Right lobe of liver (tissue), 4 donors: ENCODE measurements at regions not wholly inside any gene's neighbourhood (a gene's known extent, or its start where the extent isn't known, plus 50 kb on each side); places are given as distances from the start of the nearest gene placed in this dataset.

Experiments used
- CTCF ChIP-seq, 4 donors: fragments of 200-600 bp in 3 of 4; fragments of 450-650 bp in 1 of 4; IDR thresholded peaks; one replicate each; pipeline versions ENCODE4 v1.5.1 to v1.8.0; 2016 to 2022; ENCODE audit warnings: antibody characterized with exemption in 4 of 4, mild to moderate bottlenecking in 2 of 4
- POLR2A ChIP-seq: fragments of 450-650 bp; IDR thresholded peaks from one replicate; pipeline ENCODE4 v1.6.1; 2017; ENCODE audit warnings: antibody characterized with exemption, mild to moderate bottlenecking
- donor health status: DM: no; HTN: no; CAD: no.
- donor health status: DM: no; HTN: no; CAD: no.
- donor health status: DM: no; HTN: yes; CAD: no.

DNA sequence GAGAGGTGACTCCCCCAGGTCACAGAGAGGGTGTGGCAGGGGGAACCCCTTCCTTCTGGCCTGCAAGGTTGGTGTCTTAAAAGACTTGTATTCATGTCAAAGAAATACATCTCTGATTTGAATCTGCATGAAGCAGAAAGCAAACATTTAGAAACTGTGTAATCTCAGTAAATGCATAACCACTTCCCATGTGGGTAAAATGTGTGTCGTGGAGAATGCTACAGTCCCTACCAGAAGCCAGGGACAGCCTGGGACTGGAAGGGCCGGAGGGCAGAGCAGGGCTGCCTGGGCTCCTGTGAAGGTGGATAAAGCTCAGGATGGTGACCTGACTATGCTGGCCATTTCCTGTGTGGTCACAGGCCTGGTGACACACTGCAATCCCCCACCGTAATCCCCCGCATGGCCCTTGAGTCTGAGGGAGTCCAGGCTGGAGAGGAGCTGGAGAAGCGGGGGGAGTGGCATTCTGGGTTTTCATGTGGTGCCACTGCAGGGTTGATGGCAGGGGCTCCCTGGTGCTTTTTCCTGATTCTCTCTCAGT, 102.2 kb downstream of the LRRC30 start:
- TF ChIP-seq POLR2A (no peak), CTCF (IDR thresholded peaks at IDR 0.05) (no peak)
